HCT116 (cell line): ENCODE measurements at regions not wholly inside any gene's neighbourhood (a gene's known extent, or its start where the extent isn't known, plus 50 kb on each side); places are given as distances from the start of the nearest gene placed in this dataset.

Experiments used
- ATAC-seq: fragments of 200-7000 bp; cut with Tn5 transposase; 2 replicates; pipeline ENCODE4 v1.9.1; 2020; ENCODE audit warnings: mild to moderate bottlenecking, moderate library complexity
- BruUV-seq: library from RNA; stranded (reverse); fragments of 400-500 nt; replicated peaks from 2 replicates; lab custom pipeline; 2021; lab: Mats Ljungman, UMichigan
- CTCF ChIA-PET: fragments of 300-600 bp; sonication (Branson Sonifier 250); formaldehyde crosslinking; loops from one replicate; lab custom pipeline; 2021; ENCODE audit warnings: antibody characterized with exemption; lab: Charles Lee
- POLR2A ChIA-PET: fragments of 300-600, 350-600 bp; sonication (Branson Sonifier 250); formaldehyde crosslinking; loops from one replicate; lab custom pipeline; 2021; ENCODE audit warnings: antibody characterized with exemption; lab: Charles Lee
- RAD21 ChIA-PET, 2 experiments: fragments of 300-600 bp; sonication (Branson Sonifier 250); formaldehyde crosslinking; loops; one replicate each; lab custom pipeline; 2023; ENCODE audit warnings: low total read pairs in 2 of 2; ENCODE audit not compliant: uncharacterized antibody in 2 of 2, unreplicated experiment in 2 of 2, low non-redundant PET in 1 of 2; lab: Charles Lee
- DNase-seq: peaks from one replicate; pipeline ENCODE4 v3.0.0-alpha.2; 2010; ENCODE audit warnings: low read depth, low spot score
- H2AFZ ChIP-seq: fragments of 200-600 bp; shearing (Covaris generic), sonication (generic); 2 replicates; pipeline ENCODE4 v1.6.1; 2017; ENCODE audit warnings: low read depth, mixed run types, mixed read lengths, antibody characterized with exemption, low read length; ENCODE audit not compliant: poor library complexity, severe bottlenecking
- H3K27ac ChIP-seq: 2 replicates; pipeline ENCODE4 v1.5.1; 2012; ENCODE audit warnings: low read depth, low read length
- H3K27me3 ChIP-seq: fragments of 200-600 bp; sonication (generic); 2 replicates; pipeline ENCODE4 v1.6.1; 2016; ENCODE audit warnings: mixed run types, low read length, mixed read lengths; ENCODE audit not compliant: insufficient read depth
- H3K36me3 ChIP-seq, 2 experiments: fragments of 200-500 bp in 1 of 2; fragments of 200-600 bp in 1 of 2; sonication (Bioruptor generic) in 1 of 2; sonication (generic) in 1 of 2; 2 replicates each; pipeline versions ENCODE4 v1.5.1 to v1.6.1; 2014 to 2016; ENCODE audit warnings: low read length in 2 of 2, inconsistent platforms in 1 of 2, mixed read lengths in 1 of 2, mixed run types in 1 of 2; ENCODE audit not compliant: insufficient read depth in 2 of 2, control insufficient read depth in 1 of 2
- H3K4me1 ChIP-seq, 2 experiments: fragments of 200-600 bp in 1 of 2; sonication (generic) in 1 of 2; 2 replicates each; pipeline versions ENCODE4 v1.5.1 to v1.6.1; 2012 to 2017; ENCODE audit warnings: low read length in 2 of 2, inconsistent platforms in 1 of 2, mild to moderate bottlenecking in 1 of 2, mixed read lengths in 1 of 2, mixed run types in 1 of 2, moderate library complexity in 1 of 2; ENCODE audit not compliant: insufficient read depth in 2 of 2, control insufficient read depth in 1 of 2
- H3K4me2 ChIP-seq: fragments of 200-600 bp; sonication (generic); 2 replicates; pipeline ENCODE4 v1.6.1; 2017; ENCODE audit warnings: mixed run types, low read length, mixed read lengths
- H3K4me3 ChIP-seq, 2 experiments: fragments of 200-600 bp in 1 of 2; sonication (generic) in 1 of 2; replicated peaks in 1 of 2; 2 replicates each; pipeline ENCODE4 v1.5.1; 2011 to 2016; ENCODE audit warnings: low read length in 2 of 2, control low read depth in 1 of 2, low read depth in 1 of 2, mild to moderate bottlenecking in 1 of 2, mixed read lengths in 1 of 2, mixed run types in 1 of 2
- H3K79me2 ChIP-seq: fragments of 200-600 bp; sonication (generic); 2 replicates; pipeline ENCODE4 v1.6.1; 2017; ENCODE audit warnings: mild to moderate bottlenecking, mixed run types, low read length, moderate library complexity, mixed read lengths; ENCODE audit not compliant: insufficient read depth
- H3K9ac ChIP-seq: fragments of 200-600 bp; sonication (generic); 2 replicates; pipeline ENCODE4 v1.6.1; 2016; ENCODE audit warnings: low read length, mixed read lengths
- H3K9me2 ChIP-seq: fragments of 200-600 bp; sonication (generic), shearing (Covaris generic); 2 replicates; pipeline ENCODE4 v1.6.1; 2017; ENCODE audit warnings: mixed run types, mild to moderate bottlenecking, moderate library complexity; ENCODE audit not compliant: insufficient read depth
- H3K9me3 ChIP-seq, 2 experiments: fragments of 200-500 bp in 1 of 2; fragments of 200-600 bp in 1 of 2; sonication (Bioruptor generic) in 1 of 2; sonication (generic) in 1 of 2; 2 replicates each; pipeline ENCODE4 v1.6.1; 2014 to 2017; ENCODE audit warnings: low read length in 2 of 2, mixed read lengths in 2 of 2, inconsistent platforms in 1 of 2, low read depth in 1 of 2, mild to moderate bottlenecking in 1 of 2, mixed run types in 1 of 2, moderate library complexity in 1 of 2; ENCODE audit not compliant: control insufficient read depth in 1 of 2, insufficient read depth in 1 of 2
- H4K20me1 ChIP-seq: fragments of 200-600 bp; sonication (generic), shearing (Covaris generic); 2 replicates; pipeline ENCODE4 v1.6.1; 2017; ENCODE audit warnings: mixed run types, mild to moderate bottlenecking, moderate library complexity; ENCODE audit not compliant: insufficient read depth
- ATF3 ChIP-seq: IDR thresholded peaks from 2 replicates; pipeline ENCODE4 v1.6.1; 2012
- CBX3 ChIP-seq: IDR thresholded peaks from 2 replicates; pipeline ENCODE4 v1.6.1; 2012; ENCODE audit warnings: low read depth
- CEBPB ChIP-seq: IDR thresholded peaks from 2 replicates; pipeline ENCODE4 v1.6.1; 2012; ENCODE audit warnings: low read depth
- ELF1 ChIP-seq: IDR thresholded peaks from 2 replicates; pipeline ENCODE4 v1.6.1; 2012; ENCODE audit warnings: low read depth, borderline replicate concordance
- EZH2 ChIP-seq: fragments of 200-600 bp; sonication (generic); IDR thresholded peaks from 2 replicates; pipeline ENCODE4 v1.6.1; 2017; ENCODE audit warnings: antibody characterized with exemption, mixed run types
- EZH2phosphoT487 ChIP-seq: fragments of 200-600 bp; IDR thresholded peaks from 2 replicates; pipeline ENCODE4 v1.6.1; 2018; ENCODE audit warnings: antibody characterized with exemption, borderline replicate concordance
- FOSL1 ChIP-seq: IDR thresholded peaks from 2 replicates; pipeline ENCODE4 v1.6.1; 2012; ENCODE audit warnings: low read depth
- POLR2A ChIP-seq: IDR thresholded peaks from 2 replicates; pipeline ENCODE4 v1.7.0; 2011; ENCODE audit warnings: borderline replicate concordance; ENCODE audit not compliant: insufficient read depth, insufficient read length; ENCODE audit errors: extremely low read depth
- POLR2AphosphoS5 ChIP-seq: IDR thresholded peaks from 2 replicates; pipeline ENCODE4 v1.6.1; 2011; ENCODE audit warnings: mild to moderate bottlenecking, low read depth, low read length, moderate library complexity
- RAD21 ChIP-seq: IDR thresholded peaks from 2 replicates; pipeline ENCODE4 v1.6.1; 2012; ENCODE audit warnings: low read depth, mild to moderate bottlenecking
- SIN3A ChIP-seq: IDR thresholded peaks from 2 replicates; pipeline ENCODE4 v1.6.1; 2012; ENCODE audit warnings: low read depth
- SRF ChIP-seq: IDR thresholded peaks from 2 replicates; pipeline ENCODE4 v1.6.1; 2012; ENCODE audit warnings: low read depth
- TCF7L2 ChIP-seq: IDR thresholded peaks from 2 replicates; pipeline ENCODE4 v1.7.0; 2011; ENCODE audit warnings: borderline replicate concordance, inconsistent platforms; ENCODE audit not compliant: insufficient read depth, insufficient read length; ENCODE audit errors: extremely low read depth
- YY1 ChIP-seq: IDR thresholded peaks from 2 replicates; pipeline ENCODE4 v1.6.1; 2011; ENCODE audit warnings: low read length, low read depth, moderate library complexity, mild to moderate bottlenecking; ENCODE audit not compliant: insufficient replicate concordance; ENCODE audit errors: extremely low read depth
- ZFX ChIP-seq: fragments of 450-650 bp; IDR thresholded peaks from 2 replicates; pipeline ENCODE4 v1.6.1; 2017
- ZNF274 ChIP-seq: fragments of 200-500 bp; sonication (Bioruptor generic); IDR thresholded peaks from 2 replicates; pipeline ENCODE4 v1.6.1; 2014; ENCODE audit warnings: mild to moderate bottlenecking, low read depth, low read length, inconsistent platforms
- intact Hi-C: fragments of 100-400 bp; cut with micrococcal nuclease; formaldehyde crosslinking; loops from 2 replicates; pipeline ENCODE4 v1.10.0; 2022
- TF ChIP-seq, protein P1 (sequence below): IDR thresholded peaks from 2 replicates; pipeline ENCODE4 v1.6.1; 2011; ENCODE audit warnings: mild to moderate bottlenecking, low read length, moderate library complexity; ENCODE audit not compliant: insufficient replicate concordance; ENCODE audit errors: extremely low read depth
- TF ChIP-seq, protein P2 (sequence below): IDR thresholded peaks from 2 replicates; pipeline ENCODE4 v1.6.1; 2012; ENCODE audit warnings: low read depth
- TF ChIP-seq, protein P3 (sequence below): IDR thresholded peaks from 2 replicates; pipeline ENCODE4 v1.6.1; 2012
- TF ChIP-seq, protein P4 (sequence below), 3 experiments: fragments of 200-600 bp in 1 of 3; sonication (generic) in 1 of 3; IDR thresholded peaks in 2 of 3; conservative IDR thresholded peaks in 1 of 3; 2 replicates each; pipeline ENCODE4 v1.5.1; 2012 to 2017; ENCODE audit warnings: low read depth in 2 of 3, low read length in 2 of 3, antibody characterized with exemption in 1 of 3, borderline replicate concordance in 1 of 3, control low read depth in 1 of 3, mild to moderate bottlenecking in 1 of 3, mixed read lengths in 1 of 3, mixed run types in 1 of 3, moderate library complexity in 1 of 3; ENCODE audit not compliant: insufficient read depth in 1 of 3

DNA sequence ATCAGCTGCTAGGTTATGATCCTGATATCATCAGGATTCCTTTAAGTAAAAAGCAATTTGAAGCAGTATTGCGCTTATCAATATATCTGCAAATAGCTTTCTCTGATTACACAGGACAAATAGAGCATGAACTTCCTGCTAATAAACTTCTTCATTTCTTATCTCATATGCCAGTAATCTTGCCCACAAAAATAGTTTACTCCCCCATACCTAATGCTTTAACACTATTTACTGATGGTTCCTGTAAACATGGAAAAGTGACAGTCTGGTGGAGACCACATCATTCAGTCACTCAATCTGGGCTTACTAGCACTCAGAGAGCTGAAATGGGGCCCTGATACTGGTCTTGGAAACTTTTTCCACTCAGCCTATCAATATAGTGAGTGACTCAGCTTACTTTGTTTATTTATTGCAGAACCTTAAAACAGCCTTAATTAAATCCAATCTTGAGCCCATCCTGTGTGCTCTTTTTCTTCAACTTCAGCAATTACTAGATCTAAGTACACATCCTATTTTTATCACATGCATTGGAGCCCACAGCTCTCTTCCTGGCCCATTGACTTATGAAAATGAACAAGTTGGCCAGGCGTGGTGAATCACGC lies 1464.3 kb downstream of the UQCRFS1 start:
- ATAC-seq (no peak), DNase-seq (no peak)
- no peaks in the 10 kb centered on the region for H3K9me3 ChIP-seq
- no peak for TF ChIP-seq ELF1
- no peak for TF ChIP-seq YY1
- no peak for TF ChIP-seq CBX3
- TF ChIP-seq EZH2, result no peak
- no peak for TF ChIP-seq TCF7L2
- TF ChIP-seq ZFX, result no peak
- TF ChIP-seq, protein P1, sequence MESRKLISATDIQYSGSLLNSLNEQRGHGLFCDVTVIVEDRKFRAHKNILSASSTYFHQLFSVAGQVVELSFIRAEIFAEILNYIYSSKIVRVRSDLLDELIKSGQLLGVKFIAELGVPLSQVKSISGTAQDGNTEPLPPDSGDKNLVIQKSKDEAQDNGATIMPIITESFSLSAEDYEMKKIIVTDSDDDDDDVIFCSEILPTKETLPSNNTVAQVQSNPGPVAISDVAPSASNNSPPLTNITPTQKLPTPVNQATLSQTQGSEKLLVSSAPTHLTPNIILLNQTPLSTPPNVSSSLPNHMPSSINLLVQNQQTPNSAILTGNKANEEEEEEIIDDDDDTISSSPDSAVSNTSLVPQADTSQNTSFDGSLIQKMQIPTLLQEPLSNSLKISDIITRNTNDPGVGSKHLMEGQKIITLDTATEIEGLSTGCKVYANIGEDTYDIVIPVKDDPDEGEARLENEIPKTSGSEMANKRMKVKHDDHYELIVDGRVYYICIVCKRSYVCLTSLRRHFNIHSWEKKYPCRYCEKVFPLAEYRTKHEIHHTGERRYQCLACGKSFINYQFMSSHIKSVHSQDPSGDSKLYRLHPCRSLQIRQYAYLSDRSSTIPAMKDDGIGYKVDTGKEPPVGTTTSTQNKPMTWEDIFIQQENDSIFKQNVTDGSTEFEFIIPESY, result no peak
- TF ChIP-seq, protein P2, sequence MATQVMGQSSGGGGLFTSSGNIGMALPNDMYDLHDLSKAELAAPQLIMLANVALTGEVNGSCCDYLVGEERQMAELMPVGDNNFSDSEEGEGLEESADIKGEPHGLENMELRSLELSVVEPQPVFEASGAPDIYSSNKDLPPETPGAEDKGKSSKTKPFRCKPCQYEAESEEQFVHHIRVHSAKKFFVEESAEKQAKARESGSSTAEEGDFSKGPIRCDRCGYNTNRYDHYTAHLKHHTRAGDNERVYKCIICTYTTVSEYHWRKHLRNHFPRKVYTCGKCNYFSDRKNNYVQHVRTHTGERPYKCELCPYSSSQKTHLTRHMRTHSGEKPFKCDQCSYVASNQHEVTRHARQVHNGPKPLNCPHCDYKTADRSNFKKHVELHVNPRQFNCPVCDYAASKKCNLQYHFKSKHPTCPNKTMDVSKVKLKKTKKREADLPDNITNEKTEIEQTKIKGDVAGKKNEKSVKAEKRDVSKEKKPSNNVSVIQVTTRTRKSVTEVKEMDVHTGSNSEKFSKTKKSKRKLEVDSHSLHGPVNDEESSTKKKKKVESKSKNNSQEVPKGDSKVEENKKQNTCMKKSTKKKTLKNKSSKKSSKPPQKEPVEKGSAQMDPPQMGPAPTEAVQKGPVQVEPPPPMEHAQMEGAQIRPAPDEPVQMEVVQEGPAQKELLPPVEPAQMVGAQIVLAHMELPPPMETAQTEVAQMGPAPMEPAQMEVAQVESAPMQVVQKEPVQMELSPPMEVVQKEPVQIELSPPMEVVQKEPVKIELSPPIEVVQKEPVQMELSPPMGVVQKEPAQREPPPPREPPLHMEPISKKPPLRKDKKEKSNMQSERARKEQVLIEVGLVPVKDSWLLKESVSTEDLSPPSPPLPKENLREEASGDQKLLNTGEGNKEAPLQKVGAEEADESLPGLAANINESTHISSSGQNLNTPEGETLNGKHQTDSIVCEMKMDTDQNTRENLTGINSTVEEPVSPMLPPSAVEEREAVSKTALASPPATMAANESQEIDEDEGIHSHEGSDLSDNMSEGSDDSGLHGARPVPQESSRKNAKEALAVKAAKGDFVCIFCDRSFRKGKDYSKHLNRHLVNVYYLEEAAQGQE, result no peak
- no peak for TF ChIP-seq SRF
- TF ChIP-seq ZNF274, result no peak
- TF ChIP-seq POLR2AphosphoS5, result no peak
- TF ChIP-seq SIN3A, result no peak
- no peak for TF ChIP-seq RAD21
- no peak for TF ChIP-seq POLR2A
- TF ChIP-seq CEBPB, result no peak
- TF ChIP-seq EZH2phosphoT487, result no peak
- TF ChIP-seq, protein P3, sequence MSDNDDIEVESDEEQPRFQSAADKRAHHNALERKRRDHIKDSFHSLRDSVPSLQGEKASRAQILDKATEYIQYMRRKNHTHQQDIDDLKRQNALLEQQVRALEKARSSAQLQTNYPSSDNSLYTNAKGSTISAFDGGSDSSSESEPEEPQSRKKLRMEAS, result no peak
- no peak for TF ChIP-seq FOSL1
- TF ChIP-seq ATF3, result no peak
- TF ChIP-seq, protein P4, sequence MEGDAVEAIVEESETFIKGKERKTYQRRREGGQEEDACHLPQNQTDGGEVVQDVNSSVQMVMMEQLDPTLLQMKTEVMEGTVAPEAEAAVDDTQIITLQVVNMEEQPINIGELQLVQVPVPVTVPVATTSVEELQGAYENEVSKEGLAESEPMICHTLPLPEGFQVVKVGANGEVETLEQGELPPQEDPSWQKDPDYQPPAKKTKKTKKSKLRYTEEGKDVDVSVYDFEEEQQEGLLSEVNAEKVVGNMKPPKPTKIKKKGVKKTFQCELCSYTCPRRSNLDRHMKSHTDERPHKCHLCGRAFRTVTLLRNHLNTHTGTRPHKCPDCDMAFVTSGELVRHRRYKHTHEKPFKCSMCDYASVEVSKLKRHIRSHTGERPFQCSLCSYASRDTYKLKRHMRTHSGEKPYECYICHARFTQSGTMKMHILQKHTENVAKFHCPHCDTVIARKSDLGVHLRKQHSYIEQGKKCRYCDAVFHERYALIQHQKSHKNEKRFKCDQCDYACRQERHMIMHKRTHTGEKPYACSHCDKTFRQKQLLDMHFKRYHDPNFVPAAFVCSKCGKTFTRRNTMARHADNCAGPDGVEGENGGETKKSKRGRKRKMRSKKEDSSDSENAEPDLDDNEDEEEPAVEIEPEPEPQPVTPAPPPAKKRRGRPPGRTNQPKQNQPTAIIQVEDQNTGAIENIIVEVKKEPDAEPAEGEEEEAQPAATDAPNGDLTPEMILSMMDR (IDR thresholded peaks at IDR 0.05 in 2 of 3, conservative IDR thresholded peaks at IDR 0.05 in 1 of 3; ENCODE audit: borderline replicate concordance in 1 of 3, insufficient read depth in 1 of 3, low read depth in 2 of 3, low read length in 2 of 3), result no peak
- H3K4me2 ChIP-seq, result no peak overlapping the region
- H3K9me2 ChIP-seq, result no peaks in the 10 kb centered on the region
- no peak overlapping the region for H2AFZ ChIP-seq
- RAD21 ChIA-PET, result no interaction called here
- no TSS peak for BruUV-seq
- no peaks in the 10 kb centered on the region for H3K36me3 ChIP-seq
- H3K27ac ChIP-seq, result no peak overlapping the region
- no peak overlapping the region for H3K4me3 ChIP-seq
- H3K9ac ChIP-seq, result no peak overlapping the region
- intact Hi-C loops, result no loop called here
- H3K4me1 ChIP-seq, result no peaks in the 10 kb centered on the region
- POLR2A ChIA-PET, result no interaction called here
- H4K20me1 ChIP-seq, result no peaks in the 10 kb centered on the region
- no peaks in the 10 kb centered on the region for H3K27me3 ChIP-seq
- no peaks in the 10 kb centered on the region for H3K79me2 ChIP-seq
- CTCF ChIA-PET, result no interaction called here
